ENCODE measurements at regions not wholly inside any gene's neighbourhood (a gene's known extent, or its start where the extent isn't known, plus 50 kb on each side); places are given as distances from the start of the nearest gene placed in this dataset.

GRCh38 chr14:80146941-80147340 lies 64.4 kb downstream of the DIO2 start:
- H3K27ac Mint-ChIP-seq: no peak overlapping the region
- no peak overlapping the region for H3K4me3 Mint-ChIP-seq
- ATAC-seq: no peak
- peaks cover 0 to 7% of the 10 kb centered on the region in 2 donors for H3K9me3 Mint-ChIP-seq
- H3K4me1 Mint-ChIP-seq: no peaks in the 10 kb centered on the region
- DNase-seq: no peak
- H3K27me3 Mint-ChIP-seq: no peaks in the 10 kb centered on the region

DNA sequence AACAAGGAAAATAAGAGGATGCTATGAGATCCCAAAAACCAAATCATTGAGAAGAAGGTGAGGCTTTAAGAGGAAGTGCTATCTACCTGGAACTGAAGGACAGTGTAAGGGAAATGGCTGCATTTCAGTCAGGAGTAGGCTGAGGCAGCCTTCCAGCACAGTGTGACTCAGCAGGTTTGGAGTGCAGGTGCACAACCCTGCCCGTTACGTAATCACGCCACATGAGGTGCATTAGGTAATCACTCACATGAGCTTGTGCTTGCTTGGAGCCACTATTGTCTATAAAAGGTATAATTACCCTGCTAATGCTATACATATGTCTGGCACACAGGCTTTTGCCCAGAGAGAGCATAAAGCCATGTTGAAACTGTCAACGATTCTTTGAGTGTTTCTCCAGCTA lies 74.9 kb downstream of the DIO2 start:
- ATAC-seq (no peak), DNase-seq (no peak)
- Mint-ChIP-seq H3K9me3 (peaks cover 14 to 39% of the 10 kb centered on the region in 2 donors), H3K27me3 (no peaks in the 10 kb centered on the region), H3K4me1 (no peaks in the 10 kb centered on the region), H3K4me3 (no peak overlapping the region), H3K27ac (no peak overlapping the region)

- ATAC-seq (no peak), DNase-seq (no peak)
- Mint-ChIP-seq H3K9me3 (peaks cover 12 to 35% of the 10 kb centered on the region in 2 donors), H3K27me3 (no peaks in the 10 kb centered on the region), H3K4me1 (no peaks in the 10 kb centered on the region), H3K27ac (no peak overlapping the region), H3K4me3 (no peak overlapping the region)
These were observed 75.8 kb downstream of the DIO2 start for GRCh38 chr14:80135305-80136088.

DNA sequence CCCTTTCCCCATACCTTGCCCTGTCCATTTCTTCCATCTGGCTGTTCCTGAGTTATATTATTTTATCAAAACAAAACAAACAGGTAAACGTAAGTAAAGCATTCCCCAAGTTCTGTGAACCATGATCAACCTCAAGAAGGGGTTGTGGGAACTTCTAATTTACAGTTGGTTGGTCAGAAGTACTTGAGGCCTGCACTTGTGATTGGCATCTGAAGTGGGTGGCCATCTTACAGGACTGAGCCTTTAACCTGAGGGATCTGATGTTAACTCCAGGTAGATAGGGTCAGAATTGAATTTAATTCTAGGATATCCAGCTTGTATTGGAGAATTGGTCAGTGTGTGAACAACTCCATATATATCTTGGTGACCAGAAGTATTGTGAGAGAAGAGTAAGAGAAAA lies 77.0 kb downstream of the DIO2 start:
- no peak for ATAC-seq
- DNase-seq: no peak
- H3K4me1 Mint-ChIP-seq: no peaks in the 10 kb centered on the region
- H3K9me3 Mint-ChIP-seq: peaks cover 9 to 32% of the 10 kb centered on the region in 2 donors
- H3K27ac Mint-ChIP-seq: no peak overlapping the region
- no peaks in the 10 kb centered on the region for H3K27me3 Mint-ChIP-seq
- no peak overlapping the region for H3K4me3 Mint-ChIP-seq

DNA sequence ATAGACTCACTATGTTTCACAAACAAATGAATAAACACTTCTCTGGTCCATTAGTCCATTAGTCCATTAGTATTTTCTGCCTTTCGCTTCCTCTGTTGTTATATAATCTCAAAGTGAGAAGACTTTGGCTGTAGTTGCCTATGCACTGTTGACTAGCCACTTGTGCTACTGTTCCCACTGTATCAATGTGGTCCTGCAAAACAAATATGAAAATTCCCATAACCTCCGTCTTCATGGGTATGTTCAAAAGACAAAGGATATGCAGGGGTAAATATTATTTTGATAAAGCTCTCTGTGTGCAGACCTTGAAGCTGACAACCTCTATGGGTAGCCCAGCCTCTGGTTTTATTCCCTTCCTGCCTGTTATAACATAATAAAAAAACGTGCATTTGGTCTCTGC lies 77.8 kb downstream of the DIO2 start:
- no peaks in the 10 kb centered on the region for H3K4me1 Mint-ChIP-seq
- peaks cover 9 to 36% of the 10 kb centered on the region in 2 donors for H3K9me3 Mint-ChIP-seq
- DNase-seq (no peak), ATAC-seq (no peak)
- no peak overlapping the region for H3K4me3 Mint-ChIP-seq
- no peak overlapping the region for H3K27ac Mint-ChIP-seq
- H3K27me3 Mint-ChIP-seq: no peaks in the 10 kb centered on the region

- Mint-ChIP-seq H3K4me1 (no peaks in the 10 kb centered on the region), H3K27ac (no peak overlapping the region), H3K4me3 (no peak overlapping the region), H3K9me3 (peaks cover 8 to 19% of the 10 kb centered on the region in 2 donors), H3K27me3 (no peaks in the 10 kb centered on the region)
- ATAC-seq (no peak), DNase-seq (no peak)
These were observed 83.8 kb downstream of the DIO2 start for GRCh38 chr14:80127466-80127865.

GRCh38 chr14:80124794-80125193 lies 86.5 kb downstream of the DIO2 start:
- Mint-ChIP-seq H3K4me1 (no peaks in the 10 kb centered on the region), H3K4me3 (no peak overlapping the region), H3K27ac (no peak overlapping the region), H3K27me3 (no peaks in the 10 kb centered on the region), H3K9me3 (peaks cover 17 to 38% of the 10 kb centered on the region in 2 donors)
- ATAC-seq: no peak
- DNase-seq: no peak

DNA sequence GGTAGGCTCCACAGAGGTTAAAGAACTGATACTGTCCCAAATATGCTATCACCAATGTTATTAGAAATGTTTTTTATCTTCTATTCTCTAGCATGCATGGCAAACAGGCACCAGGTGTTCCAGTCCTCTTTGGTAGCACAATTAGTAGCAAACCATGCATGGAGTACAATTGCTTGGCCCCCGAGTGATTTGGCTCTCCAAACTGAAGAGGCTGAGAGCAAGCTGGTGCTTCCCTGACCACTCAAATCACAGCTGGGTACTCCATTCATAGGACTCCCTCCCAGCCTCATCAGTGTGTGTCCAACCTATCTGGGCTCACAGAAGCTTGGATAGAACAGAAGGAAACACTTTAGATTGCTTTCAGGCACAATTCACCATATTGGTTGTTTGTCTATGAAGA lies 93.4 kb downstream of the DIO2 start:
- Mint-ChIP-seq H3K4me1 (no peaks in the 10 kb centered on the region), H3K9me3 (peaks cover 30% of the 10 kb centered on the region in 2 donors), H3K4me3 (no peak overlapping the region), H3K27ac (no peak overlapping the region), H3K27me3 (no peaks in the 10 kb centered on the region)
- no peak for DNase-seq
- ATAC-seq: no peak

DNA sequence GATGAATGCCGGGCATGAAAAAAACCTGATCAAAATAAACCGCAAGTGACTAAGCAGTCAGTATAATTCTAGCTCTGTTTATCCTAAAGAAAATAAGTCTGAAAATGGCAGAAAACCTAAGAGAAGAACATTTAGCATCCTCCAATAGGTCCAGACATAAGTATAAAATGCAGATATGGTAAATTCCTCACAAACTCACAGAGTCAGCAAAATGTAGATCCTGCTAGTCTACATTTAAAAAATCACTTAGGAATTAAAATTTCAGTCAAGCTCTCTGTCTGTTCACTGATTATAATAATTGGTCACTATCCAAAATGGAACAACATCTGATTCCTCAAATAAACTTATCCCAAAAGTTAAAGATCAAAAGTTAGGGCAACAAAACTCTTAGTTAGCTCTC lies 95.1 kb downstream of the DIO2 start:
- no peak for DNase-seq
- no peak overlapping the region for H3K4me3 Mint-ChIP-seq
- peaks cover 13 to 14% of the 10 kb centered on the region in 2 donors for H3K9me3 Mint-ChIP-seq
- no peaks in the 10 kb centered on the region for H3K4me1 Mint-ChIP-seq
- ATAC-seq: no peak
- H3K27ac Mint-ChIP-seq: no peak overlapping the region
- H3K27me3 Mint-ChIP-seq: no peaks in the 10 kb centered on the region

- DNase-seq (no peak), ATAC-seq (no peak)
- H3K4me1 Mint-ChIP-seq: no peaks in the 10 kb centered on the region
- H3K4me3 Mint-ChIP-seq: no peak overlapping the region
- H3K9me3 Mint-ChIP-seq: peaks cover 6 to 13% of the 10 kb centered on the region in 2 donors
- H3K27me3 Mint-ChIP-seq: no peaks in the 10 kb centered on the region
- H3K27ac Mint-ChIP-seq: no peak overlapping the region
These were observed 100.6 kb downstream of the DIO2 start for GRCh38 chr14:80110721-80111120.

GRCh38 chr14:80109055-80109454 lies 102.2 kb downstream of the DIO2 start:
- no peak for ATAC-seq
- DNase-seq: no peak
- H3K9me3 Mint-ChIP-seq: peaks cover 4 to 6% of the 10 kb centered on the region in 2 donors
- H3K27ac Mint-ChIP-seq: no peak overlapping the region
- H3K27me3 Mint-ChIP-seq: no peaks in the 10 kb centered on the region
- no peak overlapping the region for H3K4me3 Mint-ChIP-seq
- no peaks in the 10 kb centered on the region for H3K4me1 Mint-ChIP-seq

GRCh38 chr14:80108430-80108829 lies 102.9 kb downstream of the DIO2 start:
- ATAC-seq (no peak), DNase-seq (no peak)
- H3K9me3 Mint-ChIP-seq: peaks cover 4 to 6% of the 10 kb centered on the region in 2 donors
- H3K4me1 Mint-ChIP-seq: no peaks in the 10 kb centered on the region
- H3K27ac Mint-ChIP-seq: no peak overlapping the region
- H3K27me3 Mint-ChIP-seq: no peaks in the 10 kb centered on the region
- H3K4me3 Mint-ChIP-seq: no peak overlapping the region

DNA sequence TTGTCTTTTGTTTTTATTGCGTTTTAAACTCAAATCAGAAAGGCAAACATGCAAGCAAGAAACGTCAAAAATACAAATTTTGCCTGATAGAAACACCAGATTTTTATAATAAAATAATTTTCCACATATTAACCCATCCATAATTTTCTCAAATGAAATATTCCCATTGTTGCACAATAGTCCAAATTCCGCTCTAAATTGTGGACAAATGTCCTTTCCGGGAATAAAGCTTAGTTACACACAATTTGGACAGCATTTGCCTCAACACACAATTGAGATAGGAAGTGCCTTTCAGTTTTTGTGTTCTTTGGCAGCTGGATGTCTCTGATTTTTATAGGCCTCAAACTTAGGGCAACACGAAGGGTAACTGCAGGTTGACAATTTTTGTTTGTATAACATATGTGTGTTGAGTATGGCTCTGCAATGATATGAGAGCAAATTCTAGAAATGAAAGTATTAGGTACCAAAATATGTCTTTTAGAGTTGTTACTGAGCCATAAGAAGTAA lies 105.8 kb downstream of the DIO2 start:
- H3K27ac Mint-ChIP-seq: no peak overlapping the region
- H3K9me3 Mint-ChIP-seq: peaks cover 4 to 6% of the 10 kb centered on the region in 2 donors
- H3K27me3 Mint-ChIP-seq: no peaks in the 10 kb centered on the region
- H3K4me1 Mint-ChIP-seq: no peaks in the 10 kb centered on the region
- DNase-seq: no peak
- no peak overlapping the region for H3K4me3 Mint-ChIP-seq
- no peak for ATAC-seq

DNA sequence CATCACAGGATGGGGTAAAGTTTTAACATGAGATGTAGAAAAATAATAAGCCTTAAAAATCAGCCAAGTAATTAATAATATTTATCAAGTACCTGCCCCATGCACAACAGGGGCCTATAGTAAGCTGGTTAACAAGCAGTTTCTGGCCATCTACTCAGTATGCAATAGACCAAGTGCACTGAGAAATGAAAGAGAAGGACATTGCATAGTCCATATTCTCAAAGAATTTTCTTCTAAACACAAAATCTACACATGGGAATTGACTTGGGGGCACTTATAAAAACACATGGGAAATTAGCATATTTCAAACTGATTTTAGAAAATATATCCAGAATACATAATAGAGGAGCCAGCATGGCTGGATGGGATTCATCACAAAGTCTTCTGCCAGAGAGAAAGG lies 109.5 kb downstream of the DIO2 start:
- no peak overlapping the region for H3K27ac Mint-ChIP-seq
- DNase-seq: no peak
- no peak for ATAC-seq
- no peaks in the 10 kb centered on the region for H3K4me1 Mint-ChIP-seq
- no peak overlapping the region for H3K4me3 Mint-ChIP-seq
- peaks cover 3 to 4% of the 10 kb centered on the region in 2 donors for H3K9me3 Mint-ChIP-seq
- no peaks in the 10 kb centered on the region for H3K27me3 Mint-ChIP-seq

DNA sequence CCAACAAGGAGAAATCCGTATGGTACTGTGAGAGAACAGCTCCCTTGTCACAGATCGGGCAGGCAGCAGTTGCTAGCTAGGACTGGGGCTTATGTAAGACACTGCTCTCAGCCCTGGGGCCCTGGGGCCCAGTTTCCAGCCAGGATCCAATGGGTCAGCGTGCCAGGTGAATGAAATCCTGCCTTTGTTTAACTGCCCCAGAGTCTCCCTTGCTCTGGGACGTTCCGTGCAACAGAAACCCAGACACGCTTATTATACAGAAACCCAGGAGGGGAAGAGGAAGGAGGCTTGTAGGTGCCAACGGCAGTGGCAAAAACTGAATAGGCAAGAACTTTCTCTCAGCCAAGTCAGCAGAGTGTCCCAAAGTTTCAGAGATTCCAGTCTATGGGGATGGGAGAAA lies 110.6 kb downstream of the DIO2 start:
- peaks cover 0 to 6% of the 10 kb centered on the region in 2 donors for H3K9me3 Mint-ChIP-seq
- H3K4me3 Mint-ChIP-seq: no peak overlapping the region
- H3K27me3 Mint-ChIP-seq: no peaks in the 10 kb centered on the region
- DNase-seq (no peak), ATAC-seq (no peak)
- H3K27ac Mint-ChIP-seq: peak overlapping the region in 1 of 2 donors; percentile 3
- H3K4me1 Mint-ChIP-seq: no peaks in the 10 kb centered on the region

DNA sequence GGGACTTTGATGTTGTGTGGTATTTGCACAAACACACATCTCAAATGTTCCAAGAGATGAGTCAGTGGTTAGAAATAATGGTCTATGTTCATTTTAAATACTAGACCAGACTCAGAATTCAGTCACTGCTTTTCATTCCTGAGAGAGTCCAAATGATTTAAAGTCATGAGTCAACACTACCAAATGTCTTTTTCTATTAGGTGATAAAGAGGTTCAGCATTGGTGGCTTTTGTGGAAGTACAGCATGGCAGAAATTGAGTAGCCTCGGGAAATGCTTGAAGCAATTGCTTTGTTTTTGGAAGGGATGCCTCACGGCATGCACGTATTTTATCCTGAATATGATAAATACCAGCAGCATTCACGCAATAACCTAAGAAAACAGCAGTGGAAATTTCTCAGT lies 115.7 kb downstream of the DIO2 start:
- no peak overlapping the region for H3K27ac Mint-ChIP-seq
- ATAC-seq (no peak), DNase-seq (no peak)
- no peak overlapping the region for H3K4me3 Mint-ChIP-seq
- no peaks in the 10 kb centered on the region for H3K4me1 Mint-ChIP-seq
- H3K9me3 Mint-ChIP-seq: peaks cover 0 to 6% of the 10 kb centered on the region in 2 donors
- no peaks in the 10 kb centered on the region for H3K27me3 Mint-ChIP-seq

GRCh38 chr14:80087411-80087810 lies 123.9 kb downstream of the DIO2 start:
- no peak for DNase-seq
- H3K4me3 Mint-ChIP-seq: no peak overlapping the region
- ATAC-seq: no peak
- peaks cover 5 to 18% of the 10 kb centered on the region in 2 donors for H3K9me3 Mint-ChIP-seq
- no peak overlapping the region for H3K27ac Mint-ChIP-seq
- no peaks in the 10 kb centered on the region for H3K27me3 Mint-ChIP-seq
- H3K4me1 Mint-ChIP-seq: no peaks in the 10 kb centered on the region
